GM12891 (cell line): ENCODE measurements at regions not wholly inside any gene's neighbourhood (a gene's known extent, or its start where the extent isn't known, plus 50 kb on each side); places are given as distances from the start of the nearest gene placed in this dataset.

Source experiments
- PAX5 ChIP-seq: IDR thresholded peaks from 2 replicates; pipeline ENCODE4 v1.6.1; 2011; ENCODE audit warnings: low read length, moderate library complexity, mild to moderate bottlenecking; ENCODE audit not compliant: insufficient read depth, severe bottlenecking
- POLR2A ChIP-seq: IDR thresholded peaks from 2 replicates; pipeline ENCODE4 v1.6.1; 2011; ENCODE audit warnings: low read depth, low read length, control low read depth
- POLR2AphosphoS5 ChIP-seq: IDR thresholded peaks from 2 replicates; pipeline ENCODE4 v1.6.1; 2011; ENCODE audit warnings: low read depth, low read length, control low read depth
- POU2F2 ChIP-seq: IDR thresholded peaks from 2 replicates; pipeline ENCODE4 v1.6.1; 2011; ENCODE audit warnings: low read depth, mild to moderate bottlenecking, control low read depth, low read length, moderate library complexity
- SPI1 ChIP-seq: IDR thresholded peaks from 2 replicates; pipeline ENCODE4 v1.6.1; 2011; ENCODE audit warnings: low read depth, low read length, control low read depth
- TAF1 ChIP-seq: IDR thresholded peaks from 2 replicates; pipeline ENCODE4 v1.6.1; 2011; ENCODE audit warnings: low read depth, low read length, control low read depth

GRCh38 chr13:89865164-89866064 is 1482.1 kb upstream of the MIR17HG start:
- TF ChIP-seq PAX5 (no peak), SPI1 (no peak), POLR2A (no peak), TAF1 (no peak), POLR2AphosphoS5 (no peak), POU2F2 (no peak)
